ENCODE measurements at regions not wholly inside any gene's neighbourhood (a gene's known extent, or its start where the extent isn't known, plus 50 kb on each side); places are given as distances from the start of the nearest gene placed in this dataset.
A peak's percentile ranks its signal among the peaks of the same experiment; 100 is the strongest.
"Not testable (repeated sequence)": the region's sequence is repeated elsewhere in the genome, so short reads cannot be mapped to it uniquely, and the experiment has no call there.

DNA sequence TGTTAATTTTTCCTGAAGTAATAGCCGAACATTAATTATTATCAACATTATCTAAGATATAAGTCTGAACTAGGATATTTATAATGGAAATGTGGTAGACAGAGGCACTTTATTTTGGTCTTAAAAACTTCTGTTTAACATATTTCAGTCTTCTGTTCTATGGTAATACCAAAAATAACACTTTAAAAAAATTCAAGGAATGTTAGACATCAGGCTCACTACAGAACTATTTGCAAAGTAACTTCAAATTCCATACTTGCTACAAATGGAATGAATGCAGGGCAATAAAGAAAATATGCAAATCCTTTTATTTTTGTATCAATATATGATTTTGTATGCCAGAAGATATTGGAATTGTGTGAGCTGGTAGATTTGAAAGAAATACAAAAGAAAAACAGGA lies 345.5 kb upstream of the DSEL start:
- DNase-seq (ENCODE audit: low spot score), result no peak

DNA sequence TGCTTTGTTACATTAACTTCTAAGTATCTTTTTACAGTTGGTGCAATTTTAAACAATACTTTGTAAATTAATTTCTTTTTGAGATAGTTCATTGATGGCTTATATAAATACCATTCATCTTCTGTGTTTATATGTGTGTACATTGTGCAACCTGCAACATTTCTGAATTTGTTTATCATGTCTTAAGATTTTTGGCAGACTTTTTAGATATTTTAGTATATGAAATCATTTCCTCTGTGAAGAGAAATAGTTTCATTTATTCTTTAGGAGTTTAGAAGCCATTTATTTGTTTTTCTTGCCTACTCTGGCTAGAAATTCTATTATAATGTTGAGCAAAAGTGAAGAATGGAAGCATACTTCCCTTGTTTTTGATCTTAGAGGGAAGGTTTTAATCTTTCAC lies 337.8 kb upstream of the DSEL start:
- DNase-seq (ENCODE audit: low spot score), result no peak

DNA sequence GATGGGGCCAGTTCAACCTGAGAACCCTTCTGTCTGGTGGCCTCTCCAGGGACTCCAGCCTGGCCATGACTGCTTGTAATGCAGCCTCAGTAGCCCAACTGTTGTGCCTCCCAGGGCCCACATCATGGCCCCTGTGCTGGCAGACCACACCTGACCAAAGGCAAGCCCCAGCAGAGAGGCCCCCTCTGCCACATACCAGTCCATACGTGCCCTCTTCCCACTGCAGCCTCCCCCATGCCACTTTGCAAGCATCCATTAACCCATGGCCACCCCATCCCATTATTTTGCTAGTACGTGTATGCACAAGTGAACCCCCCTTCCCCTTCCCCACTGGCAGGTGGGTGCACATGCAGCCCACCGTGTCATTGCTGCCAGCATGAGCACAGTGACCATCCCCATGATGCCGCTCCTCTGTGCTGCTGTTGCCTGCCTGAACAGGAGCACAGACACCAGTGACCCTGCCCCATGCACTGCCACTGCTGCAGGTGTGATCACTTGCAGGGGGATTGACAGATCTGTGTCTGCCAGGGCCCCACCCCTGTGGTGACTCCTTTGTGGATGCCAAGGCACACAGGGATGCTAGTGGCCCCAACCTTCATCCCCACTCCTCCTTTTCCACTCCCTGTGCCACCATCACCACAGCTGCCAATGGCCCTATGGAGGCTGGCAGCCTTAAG lies 330.0 kb upstream of the DSEL start:
- no peak for DNase-seq (ENCODE audit: low spot score)

DNA sequence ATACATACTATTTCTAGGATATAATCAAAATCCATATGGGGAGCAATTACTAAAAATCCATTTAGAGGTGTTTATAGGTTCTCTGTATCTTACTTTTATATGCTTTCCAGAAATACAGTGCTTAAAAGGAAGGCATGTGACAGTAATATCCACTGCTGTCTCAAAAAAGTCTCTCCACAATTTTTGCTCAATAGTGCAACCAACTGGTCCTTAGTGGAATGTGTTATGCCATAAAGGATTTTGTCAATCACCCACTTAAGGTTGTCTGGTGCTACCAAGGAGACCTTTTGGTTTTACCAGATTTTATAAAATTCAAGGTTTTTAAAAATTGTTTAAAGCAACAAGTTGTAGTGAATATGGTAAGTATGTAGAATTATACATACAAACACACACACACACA lies 328.5 kb upstream of the DSEL start:
- no peak for DNase-seq (ENCODE audit: low spot score)

DNA sequence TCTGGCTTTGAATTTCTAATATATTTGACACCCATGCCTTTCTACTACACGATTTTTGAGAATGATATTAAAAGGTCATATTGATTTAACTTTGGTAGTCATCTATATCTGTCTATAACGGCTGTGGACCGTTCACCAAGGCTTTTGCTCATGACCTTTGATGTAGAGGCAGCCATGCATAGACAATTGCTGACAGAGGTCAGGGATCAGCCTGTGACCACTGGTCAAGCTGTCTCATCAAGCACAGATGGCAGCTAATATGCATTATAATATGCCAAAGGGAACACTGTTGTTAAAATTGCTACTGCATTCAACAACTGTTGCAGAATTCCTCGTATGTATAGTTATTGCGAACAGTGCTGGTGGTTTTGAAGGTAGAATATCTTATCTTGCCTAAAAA lies 323.9 kb upstream of the DSEL start:
- no peak for DNase-seq (ENCODE audit: low spot score)

DNA sequence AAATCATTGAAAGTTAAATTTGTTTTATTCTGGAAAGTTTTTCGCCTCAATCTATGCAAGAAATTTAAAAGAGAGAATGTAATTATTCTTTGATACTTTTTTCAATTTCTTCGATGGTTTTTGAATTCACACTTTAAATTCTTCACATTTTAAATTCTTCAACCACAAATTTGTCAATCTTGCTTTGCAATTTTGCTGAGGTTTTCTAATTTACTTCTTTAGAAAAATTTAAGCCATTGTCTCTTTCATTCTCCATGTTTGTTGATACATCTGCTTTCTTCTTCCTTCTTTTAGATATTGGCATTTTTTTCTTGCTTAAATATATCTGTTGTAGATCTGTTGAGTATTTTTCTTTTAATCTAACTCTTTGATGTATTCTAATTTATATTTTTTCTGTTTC lies 301.9 kb upstream of the DSEL start:
- DNase-seq (ENCODE audit: low spot score), result no peak

DNA sequence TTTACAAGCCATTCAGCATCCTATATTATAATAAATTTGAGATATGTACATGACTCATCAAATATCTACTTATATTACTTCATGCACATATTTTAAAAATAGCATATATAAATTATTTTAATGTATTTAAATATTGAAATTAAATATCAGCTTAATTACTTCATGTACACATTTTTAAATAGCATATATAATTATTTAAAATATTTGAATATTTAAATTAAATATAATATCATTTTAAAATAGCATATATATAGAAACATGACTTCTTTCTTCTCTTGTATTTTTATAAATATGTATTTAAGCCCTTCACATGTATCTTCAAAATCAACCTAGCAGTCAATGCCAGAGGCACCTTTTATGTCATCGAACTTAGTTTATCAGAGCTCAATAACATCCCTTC lies 298.8 kb upstream of the DSEL start:
- DNase-seq (ENCODE audit: low spot score), result no peak

DNA sequence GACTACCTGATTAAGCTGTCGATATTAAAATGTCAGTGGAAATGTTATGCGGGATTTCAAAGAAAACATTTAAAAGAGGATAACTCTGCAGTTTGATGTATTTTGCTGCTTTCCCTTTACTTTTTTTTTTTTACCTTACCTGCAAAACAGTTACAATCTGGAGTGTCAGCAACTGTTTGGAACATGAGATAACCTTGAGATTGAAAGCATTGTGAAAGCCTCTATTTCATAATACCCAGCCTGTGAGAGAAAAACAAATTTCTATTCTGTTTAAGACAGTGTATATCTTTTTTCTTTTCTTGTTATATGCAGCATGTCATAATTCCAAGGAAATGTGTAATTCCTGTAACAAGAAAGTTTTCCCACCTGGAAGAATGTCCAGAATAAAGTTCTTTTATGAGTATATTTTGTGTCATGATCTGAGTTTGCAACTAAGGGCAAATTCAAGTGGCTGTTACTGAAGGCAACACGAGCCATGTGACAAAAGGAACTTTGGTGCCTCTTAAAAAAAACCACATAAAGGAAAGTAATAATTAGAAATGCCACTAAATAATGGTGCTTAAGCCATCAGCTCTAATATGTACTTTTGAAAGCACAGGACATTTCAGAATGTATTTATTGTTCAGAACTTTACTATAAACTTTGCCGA lies 297.0 kb upstream of the DSEL start:
- no peak for DNase-seq (ENCODE audit: low spot score)

DNA sequence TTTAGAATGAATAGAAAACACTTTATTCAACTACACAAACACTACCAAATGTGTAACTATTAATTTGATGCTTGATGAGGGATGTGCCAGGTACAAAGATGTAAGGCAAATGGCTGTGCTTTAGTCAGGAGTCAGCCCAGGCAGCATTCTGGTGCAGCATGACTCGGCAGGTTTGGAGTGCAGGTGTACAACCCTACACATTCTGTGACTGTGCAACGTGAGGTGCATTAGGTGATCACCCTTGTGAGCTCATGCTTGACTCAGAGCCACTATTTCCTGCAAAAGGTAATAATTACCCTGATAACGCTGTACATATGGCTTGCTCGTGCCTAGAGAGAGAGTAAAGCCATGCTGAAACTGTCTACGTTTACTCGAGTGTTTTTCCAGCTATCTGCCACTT lies 288.7 kb upstream of the DSEL start:
- DNase-seq (ENCODE audit: low spot score), result peak; percentile 2

DNA sequence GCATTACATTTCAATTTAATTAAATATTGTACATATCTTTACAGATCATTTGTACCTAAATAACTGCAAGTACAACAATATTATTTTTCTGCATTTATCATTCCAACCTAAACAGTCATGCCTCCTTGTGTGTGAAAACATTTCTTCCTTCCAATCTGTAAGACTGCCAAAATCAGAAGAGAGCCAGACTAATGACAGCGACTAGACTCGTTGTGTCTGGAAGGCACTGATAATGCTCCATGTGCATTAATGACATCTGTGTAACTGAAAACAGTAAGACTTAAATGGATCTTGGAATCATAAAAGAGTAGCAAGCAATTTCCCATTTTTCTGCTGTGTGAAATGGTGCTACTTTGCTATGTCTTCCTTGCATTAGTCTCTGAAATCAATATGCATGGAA lies 278.0 kb upstream of the DSEL start:
- no peak for DNase-seq (ENCODE audit: low spot score)

DNA sequence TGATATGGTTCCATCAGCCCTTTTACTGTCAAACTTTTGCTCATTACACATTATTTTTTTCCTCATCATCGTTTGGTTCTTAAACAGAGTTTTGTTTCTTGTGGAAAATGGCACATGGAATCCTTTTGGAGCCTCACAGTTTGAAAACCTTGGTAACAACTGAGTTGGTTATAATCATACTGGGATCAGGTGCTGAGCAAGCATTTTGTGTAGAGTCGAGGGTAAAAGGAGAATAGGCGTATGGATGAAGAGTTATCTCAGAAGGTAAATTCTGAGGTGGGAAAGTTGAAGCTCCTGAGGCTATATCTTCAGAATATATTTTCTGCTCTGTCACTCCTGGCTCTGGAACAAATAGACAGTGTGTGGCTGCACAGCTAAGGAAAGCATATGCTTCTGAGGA lies 274.0 kb upstream of the DSEL start:
- no peak for DNase-seq (ENCODE audit: low spot score)

DNA sequence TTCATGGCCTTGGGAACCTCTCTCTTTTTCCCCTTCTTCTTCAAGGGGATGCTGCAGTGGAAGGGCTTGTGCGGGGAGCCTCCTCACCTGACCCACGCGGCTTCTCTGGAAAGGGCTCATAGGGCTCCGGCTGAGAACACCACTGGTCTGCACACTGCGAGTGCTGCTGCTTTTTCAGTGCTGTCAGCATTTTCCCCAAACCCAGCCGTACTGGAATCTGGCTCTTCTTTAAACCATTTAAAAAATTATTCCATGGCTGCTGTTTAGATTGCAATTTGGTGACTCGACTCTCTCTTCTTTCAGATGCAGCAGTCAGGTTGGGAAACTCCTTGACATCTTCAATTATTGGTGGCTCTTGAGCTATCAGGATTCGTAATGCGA lies 272.6 kb upstream of the DSEL start:
- DNase-seq (ENCODE audit: low spot score), result no peak

DNA sequence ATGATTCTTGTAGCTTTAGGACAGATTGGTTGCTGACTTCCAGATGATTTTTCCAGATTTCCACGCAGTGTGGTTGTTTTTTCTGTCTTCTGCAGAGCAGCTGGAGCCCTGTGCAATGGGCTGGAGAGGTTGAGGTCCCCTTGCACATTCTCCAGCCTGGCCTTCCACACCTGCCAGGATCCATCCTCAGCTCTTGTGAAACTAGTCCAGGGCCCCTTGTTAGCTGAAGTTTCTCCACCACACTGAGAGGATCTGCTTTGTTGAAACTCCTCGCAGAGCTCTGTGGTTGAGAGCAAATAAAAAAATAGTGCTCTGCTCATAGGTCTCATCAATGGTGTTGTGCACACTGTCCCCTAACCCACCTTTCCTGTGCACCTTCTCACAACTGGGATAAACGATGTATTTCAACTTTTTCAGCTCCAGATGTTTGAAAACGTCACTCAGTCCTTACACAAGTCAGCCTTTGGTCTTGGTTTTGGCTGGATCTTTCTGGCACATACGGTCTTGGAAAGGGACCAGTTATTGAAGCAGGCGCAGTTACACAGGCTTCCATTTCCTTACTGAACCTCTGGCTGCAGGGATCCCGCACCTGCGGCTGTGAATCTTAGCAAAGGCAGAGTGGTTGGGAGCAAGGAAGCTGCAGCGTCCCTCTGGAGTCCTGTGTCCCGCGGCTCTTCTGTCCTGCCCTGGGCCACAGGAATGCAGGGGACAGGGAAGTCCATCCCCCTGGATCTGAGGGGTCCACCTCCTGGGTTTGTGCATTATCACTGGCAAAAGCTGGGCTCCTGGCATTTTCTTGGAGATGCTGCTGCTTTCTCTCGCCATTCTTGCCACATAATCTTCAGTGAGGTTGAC lies 272.0 kb upstream of the DSEL start:
- no peak for DNase-seq (ENCODE audit: low spot score)

DNA sequence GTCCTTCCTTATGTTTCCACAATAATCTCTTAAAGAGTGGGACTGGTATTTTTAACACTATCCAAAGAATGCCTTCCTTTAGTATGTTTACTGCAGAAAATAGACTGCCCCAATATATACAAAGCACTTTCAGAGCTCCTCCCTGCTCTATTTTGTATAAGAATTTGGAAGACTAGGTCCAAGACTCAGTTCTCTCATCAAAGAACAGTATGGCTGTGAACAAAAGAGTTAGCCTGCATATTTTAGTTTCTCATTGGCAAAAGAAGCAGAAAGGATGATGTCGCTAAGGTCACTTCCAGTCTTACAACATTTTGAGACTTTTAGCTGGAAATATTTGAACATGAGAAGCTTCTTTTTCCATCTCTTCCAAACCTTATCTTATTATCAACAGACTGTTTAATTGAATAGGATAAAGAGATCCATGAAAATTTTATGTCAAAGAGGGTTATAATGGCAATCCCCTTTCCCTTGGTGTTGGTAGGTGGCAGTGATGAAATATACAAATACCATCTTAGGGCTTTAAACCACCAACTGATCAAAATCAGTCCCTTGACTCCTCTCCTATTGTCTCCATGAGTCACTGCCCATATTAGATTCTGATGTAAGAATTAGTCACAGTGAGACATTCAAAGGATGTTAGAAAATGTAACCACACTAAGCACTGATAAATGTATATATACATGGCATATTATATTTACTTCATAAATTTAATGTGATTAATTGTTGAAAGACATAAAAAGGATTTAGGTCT lies 266.9 kb upstream of the DSEL start:
- no peak for DNase-seq (ENCODE audit: low spot score)

DNA sequence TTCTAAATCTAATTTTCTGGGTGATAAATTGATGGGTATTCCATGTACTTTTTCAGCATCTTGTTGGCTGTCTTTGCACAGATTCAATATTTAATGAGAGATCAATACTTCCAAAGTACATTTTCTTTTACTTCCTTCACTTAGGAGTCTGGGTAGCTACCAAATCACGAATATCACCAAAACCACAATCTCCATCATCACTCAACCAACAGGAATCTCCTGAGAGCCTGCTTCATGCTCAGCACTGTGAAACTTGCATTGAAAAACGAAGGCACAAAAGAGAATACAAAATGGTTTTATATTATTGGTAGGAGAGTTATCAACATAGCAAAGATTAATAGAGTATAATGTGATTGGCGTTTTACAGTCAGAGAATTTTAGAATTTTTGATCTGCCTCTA lies 261.5 kb upstream of the DSEL start:
- no peak for DNase-seq (ENCODE audit: low spot score)

DNA sequence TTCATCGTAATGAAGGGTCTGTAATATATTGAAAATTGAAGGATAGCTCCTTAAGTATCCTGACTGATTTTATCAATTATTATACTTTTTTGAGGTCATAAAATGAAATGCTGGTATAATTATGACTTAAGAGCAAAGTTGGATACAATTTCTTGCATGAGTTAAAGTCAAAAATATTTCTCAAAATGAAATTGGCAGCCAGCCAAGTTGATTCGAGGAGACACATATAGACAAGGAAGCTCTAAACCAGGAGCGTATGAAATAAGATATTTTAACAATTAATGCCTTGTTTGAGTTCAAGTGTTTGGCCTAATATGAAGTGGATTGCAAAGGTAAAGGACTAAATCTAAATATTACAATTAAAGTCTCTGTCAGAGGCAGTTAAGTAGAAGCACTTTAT lies 260.4 kb upstream of the DSEL start:
- peak; percentile 7 for DNase-seq (ENCODE audit: low spot score)

DNA sequence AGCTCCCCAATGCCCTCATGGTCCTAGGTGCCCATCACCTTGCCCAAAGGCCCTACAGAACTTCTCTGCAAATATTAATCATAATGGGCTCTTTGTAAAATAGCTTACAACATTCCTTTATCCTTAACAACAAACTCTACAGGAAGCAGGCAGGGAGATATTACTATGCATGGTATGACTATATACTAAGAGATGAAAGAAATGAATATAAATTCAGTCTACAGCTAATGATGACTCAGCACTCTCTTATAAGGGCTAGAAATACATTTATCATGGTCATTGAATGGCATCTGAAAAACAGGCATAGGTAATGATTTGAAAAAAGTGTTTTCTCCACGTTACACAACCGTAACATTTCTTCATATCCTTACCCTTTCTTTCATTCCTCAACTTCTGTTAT lies 254.8 kb upstream of the DSEL start:
- DNase-seq (ENCODE audit: low spot score), result no peak

DNA sequence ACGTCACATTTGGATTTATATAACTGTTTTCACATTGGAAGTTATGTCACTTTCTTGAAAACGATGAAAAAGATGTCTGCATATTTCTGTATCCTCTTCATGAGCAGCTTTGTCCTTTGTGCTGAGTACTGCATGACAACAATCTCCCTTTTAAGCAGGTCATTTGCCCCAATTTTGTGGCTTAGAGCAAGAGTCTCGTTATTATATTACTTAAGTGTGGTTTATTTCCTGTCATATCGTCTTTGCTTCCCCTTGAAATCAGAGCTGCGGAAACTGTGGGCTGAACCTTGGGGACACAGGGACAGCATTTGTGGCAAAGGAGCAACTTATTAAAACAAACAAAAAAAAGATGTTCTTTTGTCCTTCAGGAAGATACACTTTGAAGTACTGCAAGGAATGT lies 254.0 kb upstream of the DSEL start:
- DNase-seq (ENCODE audit: low spot score), result no peak

DNA sequence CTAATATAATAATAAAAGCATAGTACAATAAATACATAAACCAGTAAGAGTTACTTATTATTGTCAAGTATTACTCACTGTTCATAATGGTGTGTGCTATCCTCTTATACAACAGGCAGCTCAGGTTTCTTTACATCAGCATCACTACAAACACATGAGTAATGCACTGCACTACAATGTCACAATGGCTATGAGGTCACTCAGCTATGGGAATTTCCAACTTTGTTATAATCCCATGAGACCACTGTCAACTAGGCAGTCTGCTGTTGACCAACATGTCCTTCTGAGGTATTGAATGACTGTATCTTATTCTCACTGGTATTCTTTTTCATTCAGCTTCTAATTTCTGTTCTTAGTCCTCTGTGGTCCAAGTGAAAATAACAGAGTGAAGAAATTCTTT lies 250.4 kb upstream of the DSEL start:
- DNase-seq (ENCODE audit: low spot score), result no peak

DNA sequence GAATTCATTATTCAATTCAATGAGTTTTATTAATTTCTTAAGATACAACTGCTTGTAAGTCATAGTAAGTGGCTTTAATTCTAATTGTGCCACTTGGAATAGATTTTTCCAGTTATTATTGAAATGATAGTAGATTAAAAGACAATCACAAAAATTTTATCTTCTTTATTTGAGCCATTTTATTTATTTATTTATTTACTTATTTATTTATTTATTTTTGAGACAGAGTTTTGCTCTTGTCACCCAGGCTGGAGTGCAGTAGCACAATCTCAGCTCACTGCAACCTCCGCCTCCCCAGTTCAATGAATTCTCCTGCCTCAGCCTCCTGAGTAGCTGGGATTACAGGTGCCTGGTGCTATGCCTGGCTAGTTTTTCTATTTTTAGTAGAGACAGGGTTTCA lies 235.7 kb upstream of the DSEL start:
- DNase-seq (ENCODE audit: low spot score), result not testable (repeated sequence)

DNA sequence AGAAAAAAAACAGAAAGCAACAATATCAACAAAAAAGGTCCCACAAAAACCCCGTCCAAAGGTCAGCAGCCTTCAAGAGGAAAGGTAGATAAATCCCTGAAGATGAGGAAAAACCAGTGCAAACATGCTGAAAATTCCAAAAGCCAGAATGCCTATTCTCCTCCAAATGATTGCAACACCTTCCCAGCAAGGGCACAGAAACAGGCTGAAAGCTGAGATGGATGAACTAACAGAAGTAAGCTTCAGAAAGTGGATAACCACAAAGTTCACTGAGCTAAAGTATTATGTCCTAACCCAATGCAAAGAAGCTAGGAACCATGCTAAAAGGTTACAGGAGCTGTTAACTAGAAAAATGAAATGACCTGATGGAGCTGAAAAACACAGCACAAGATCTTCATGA lies 226.4 kb upstream of the DSEL start:
- no peak for DNase-seq (ENCODE audit: low spot score)

DNA sequence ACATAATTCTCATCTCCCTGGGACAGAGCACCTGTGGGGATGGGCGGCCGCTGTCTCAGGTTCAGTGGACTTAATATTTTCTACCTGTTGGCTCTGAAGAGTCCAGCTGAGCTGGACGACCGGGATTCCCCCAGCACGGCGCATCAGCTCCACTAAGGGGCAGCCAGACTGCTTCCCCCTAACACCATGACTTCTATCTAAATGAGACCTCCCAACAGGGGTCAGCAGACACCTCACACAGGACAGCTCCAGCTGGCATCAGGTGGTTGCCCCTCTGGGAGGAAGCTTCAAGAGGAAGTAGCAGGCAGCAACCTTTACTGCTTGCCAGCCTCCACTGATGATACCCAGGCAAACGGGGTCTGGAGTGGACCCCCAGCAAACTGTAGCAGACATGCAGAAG lies 226.0 kb upstream of the DSEL start:
- DNase-seq (ENCODE audit: low spot score), result no peak

DNA sequence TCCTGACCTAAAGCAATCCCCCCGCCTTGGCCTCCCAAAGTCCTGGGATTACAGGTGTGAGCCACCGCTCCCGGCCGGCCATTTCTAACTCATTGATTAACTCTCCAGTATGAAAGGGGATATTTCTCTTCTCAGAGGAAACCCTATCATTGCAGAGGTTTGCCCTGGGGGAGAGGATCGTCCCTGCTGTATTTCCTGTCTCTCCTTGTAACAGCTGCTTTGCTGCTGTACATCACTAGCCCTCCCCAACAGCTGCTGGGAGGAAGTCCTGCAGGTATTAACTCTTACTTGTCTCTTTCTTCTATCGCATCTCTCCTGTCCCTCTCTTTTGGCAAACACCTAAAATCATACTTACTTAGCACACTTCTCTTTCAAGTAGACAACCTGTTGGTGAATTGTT lies 219.0 kb upstream of the DSEL start:
- no peak for DNase-seq (ENCODE audit: low spot score)
